ENCODE measurements at regions not wholly inside any gene's neighbourhood (a gene's known extent, or its start where the extent isn't known, plus 50 kb on each side); places are given as distances from the start of the nearest gene placed in this dataset.
A peak's percentile ranks its signal among the peaks of the same experiment; 100 is the strongest.

DNA sequence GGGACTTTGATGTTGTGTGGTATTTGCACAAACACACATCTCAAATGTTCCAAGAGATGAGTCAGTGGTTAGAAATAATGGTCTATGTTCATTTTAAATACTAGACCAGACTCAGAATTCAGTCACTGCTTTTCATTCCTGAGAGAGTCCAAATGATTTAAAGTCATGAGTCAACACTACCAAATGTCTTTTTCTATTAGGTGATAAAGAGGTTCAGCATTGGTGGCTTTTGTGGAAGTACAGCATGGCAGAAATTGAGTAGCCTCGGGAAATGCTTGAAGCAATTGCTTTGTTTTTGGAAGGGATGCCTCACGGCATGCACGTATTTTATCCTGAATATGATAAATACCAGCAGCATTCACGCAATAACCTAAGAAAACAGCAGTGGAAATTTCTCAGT lies 115.7 kb downstream of the DIO2 start:
- POLR2A ChIA-PET = no interaction called here
- Histone ChIP-seq H3K4me3 (ENCODE audit: low read depth, low read length) (no peak overlapping the region), H3K9me3 (ENCODE audit: control insufficient read depth, insufficient read depth, low read length) (no peaks in the 10 kb centered on the region; the same call in 1 of the 2 replicates), H3K27me3 (ENCODE audit: control insufficient read depth, insufficient read depth, low read length) (no peaks in the 10 kb centered on the region), H3K27ac (ENCODE audit: low read depth, low read length) (no peak overlapping the region)
- peak; percentile 18 for DNase-seq (ENCODE audit: low read depth, low spot score)
- TF ChIP-seq, protein P1, sequence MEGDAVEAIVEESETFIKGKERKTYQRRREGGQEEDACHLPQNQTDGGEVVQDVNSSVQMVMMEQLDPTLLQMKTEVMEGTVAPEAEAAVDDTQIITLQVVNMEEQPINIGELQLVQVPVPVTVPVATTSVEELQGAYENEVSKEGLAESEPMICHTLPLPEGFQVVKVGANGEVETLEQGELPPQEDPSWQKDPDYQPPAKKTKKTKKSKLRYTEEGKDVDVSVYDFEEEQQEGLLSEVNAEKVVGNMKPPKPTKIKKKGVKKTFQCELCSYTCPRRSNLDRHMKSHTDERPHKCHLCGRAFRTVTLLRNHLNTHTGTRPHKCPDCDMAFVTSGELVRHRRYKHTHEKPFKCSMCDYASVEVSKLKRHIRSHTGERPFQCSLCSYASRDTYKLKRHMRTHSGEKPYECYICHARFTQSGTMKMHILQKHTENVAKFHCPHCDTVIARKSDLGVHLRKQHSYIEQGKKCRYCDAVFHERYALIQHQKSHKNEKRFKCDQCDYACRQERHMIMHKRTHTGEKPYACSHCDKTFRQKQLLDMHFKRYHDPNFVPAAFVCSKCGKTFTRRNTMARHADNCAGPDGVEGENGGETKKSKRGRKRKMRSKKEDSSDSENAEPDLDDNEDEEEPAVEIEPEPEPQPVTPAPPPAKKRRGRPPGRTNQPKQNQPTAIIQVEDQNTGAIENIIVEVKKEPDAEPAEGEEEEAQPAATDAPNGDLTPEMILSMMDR (IDR thresholded peaks at IDR 0.05; ENCODE audit: low read depth, low read length) = no peak
- CTCF ChIA-PET = no interaction called here

DNA sequence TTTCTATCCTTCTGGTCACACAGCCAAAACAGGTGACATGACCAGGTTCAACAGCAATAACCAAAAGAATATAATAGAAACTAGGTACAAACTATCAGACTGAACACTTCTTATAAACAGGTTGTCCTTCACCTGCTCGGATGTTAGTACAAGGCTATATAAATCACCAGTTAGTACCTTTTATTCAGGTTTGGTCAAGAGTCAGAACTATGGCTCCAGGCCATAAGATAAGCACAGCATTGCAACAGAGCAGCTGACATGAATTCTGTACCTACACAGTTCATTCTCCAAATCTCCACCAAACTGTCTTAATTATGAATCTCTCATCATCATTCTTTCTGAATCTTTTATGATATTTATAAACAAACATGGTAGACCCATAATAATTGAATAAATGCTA lies 123.9 kb downstream of the DIO2 start:
- TF ChIP-seq, protein P1 (IDR thresholded peaks at IDR 0.05; ENCODE audit: low read depth, low read length) = no peak
- ChIA-PET POLR2A (no interaction called here), CTCF (no interaction called here)
- H3K4me3 ChIP-seq (ENCODE audit: low read depth, low read length) = no peak overlapping the region
- no peaks in the 10 kb centered on the region for H3K27me3 ChIP-seq (ENCODE audit: control insufficient read depth, insufficient read depth, low read length)
- DNase-seq (ENCODE audit: low read depth, low spot score) = no peak
- peaks cover 4% of the 10 kb centered on the region; the same call in 1 of the 2 replicates for H3K9me3 ChIP-seq (ENCODE audit: control insufficient read depth, insufficient read depth, low read length)
- no peak overlapping the region for H3K27ac ChIP-seq (ENCODE audit: low read depth, low read length)

DNA sequence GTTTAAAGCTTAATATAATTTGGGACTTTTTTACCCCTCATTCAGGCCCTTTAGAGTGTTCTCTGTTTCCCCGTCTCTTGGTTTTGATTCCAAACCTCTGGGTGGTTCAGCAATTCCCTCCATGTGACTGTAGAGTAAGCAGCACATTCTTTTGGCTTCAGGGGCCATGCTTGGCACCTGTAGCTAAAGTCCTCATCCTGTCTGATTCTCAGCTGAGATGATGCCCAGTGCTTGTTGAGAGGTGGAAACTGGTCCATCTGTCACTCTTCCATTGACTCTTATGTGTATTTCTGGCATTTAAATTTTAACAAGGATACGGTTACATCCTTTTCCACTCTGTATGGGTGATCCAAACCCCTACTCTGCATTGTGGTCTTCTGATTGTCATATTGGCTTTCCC lies 127.1 kb downstream of the DIO2 start:
- DNase-seq (ENCODE audit: low read depth, low spot score) = no peak
- H3K27me3 ChIP-seq (ENCODE audit: control insufficient read depth, insufficient read depth, low read length) = no peaks in the 10 kb centered on the region
- H3K4me3 ChIP-seq (ENCODE audit: low read depth, low read length) = no peak overlapping the region
- ChIA-PET CTCF (no interaction called here), POLR2A (no interaction called here)
- TF ChIP-seq, protein P1 (IDR thresholded peaks at IDR 0.05; ENCODE audit: low read depth, low read length) = no peak
- peaks cover 4% of the 10 kb centered on the region; the same call in 1 of the 2 replicates for H3K9me3 ChIP-seq (ENCODE audit: control insufficient read depth, insufficient read depth, low read length)
- no peak overlapping the region for H3K27ac ChIP-seq (ENCODE audit: low read depth, low read length)

DNA sequence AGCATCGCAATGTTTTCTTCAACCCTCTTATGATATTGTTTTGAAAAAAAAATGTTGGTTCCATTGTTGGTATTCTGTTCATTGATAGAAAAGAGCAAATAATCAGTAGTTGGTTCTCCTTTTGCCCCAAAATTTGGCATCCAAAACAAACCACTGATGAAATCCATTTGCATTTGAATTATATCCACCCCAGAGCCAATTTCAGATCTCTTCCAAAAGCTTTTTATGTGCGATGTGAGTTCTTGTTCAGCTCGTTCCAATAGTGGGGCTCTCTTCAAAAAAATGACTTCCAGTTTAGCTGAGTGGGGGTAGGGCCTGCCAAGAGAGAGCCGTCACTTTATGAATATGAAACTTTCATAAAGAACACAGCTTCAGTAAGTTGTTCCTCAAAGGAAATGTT lies 130.7 kb downstream of the DIO2 start:
- Histone ChIP-seq H3K4me3 (ENCODE audit: low read depth, low read length) (no peak overlapping the region), H3K27me3 (ENCODE audit: control insufficient read depth, insufficient read depth, low read length) (no peaks in the 10 kb centered on the region), H3K9me3 (ENCODE audit: control insufficient read depth, insufficient read depth, low read length) (no peaks in the 10 kb centered on the region), H3K27ac (ENCODE audit: low read depth, low read length) (no peak overlapping the region)
- TF ChIP-seq, protein P1 (IDR thresholded peaks at IDR 0.05; ENCODE audit: low read depth, low read length) = no peak
- CTCF ChIA-PET = interaction anchor here (0.6 to 1.1 kb wide), 2 partner anchors 24 to 71 kb away, joined by 3 to 4 read pairs; no protein-coding TSS in a partner anchor
- DNase-seq (ENCODE audit: low read depth, low spot score) = no peak
- POLR2A ChIA-PET = interaction anchor here (0.5 kb wide), 1 partner anchor 860 kb away, joined by 3 read pairs; no protein-coding TSS in a partner anchor

DNA sequence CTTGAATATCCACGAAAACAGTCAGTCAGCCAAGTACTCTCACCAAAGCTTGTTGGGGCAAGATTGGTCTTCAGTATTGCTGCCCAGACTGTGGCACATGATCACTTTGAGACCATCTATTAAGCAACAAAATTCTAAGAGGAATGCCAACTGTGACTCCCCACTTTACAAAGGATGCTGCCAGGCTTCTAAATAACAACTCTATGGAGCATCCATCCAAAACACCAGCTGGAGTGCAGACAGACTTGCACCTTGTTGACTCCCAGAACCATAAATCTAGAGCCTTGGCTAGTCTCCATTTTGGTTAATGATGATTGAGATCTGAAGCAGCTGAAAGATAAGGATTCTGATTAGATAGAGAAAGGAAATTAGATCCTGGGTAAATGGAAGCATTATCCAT lies 132.8 kb downstream of the DIO2 start:
- Histone ChIP-seq H3K9me3 (ENCODE audit: control insufficient read depth, insufficient read depth, low read length) (no peaks in the 10 kb centered on the region), H3K27me3 (ENCODE audit: control insufficient read depth, insufficient read depth, low read length) (no peaks in the 10 kb centered on the region), H3K4me3 (ENCODE audit: low read depth, low read length) (no peak overlapping the region), H3K27ac (ENCODE audit: low read depth, low read length) (no peak overlapping the region)
- POLR2A ChIA-PET = no interaction called here
- DNase-seq (ENCODE audit: low read depth, low spot score) = no peak
- TF ChIP-seq, protein P1 (IDR thresholded peaks at IDR 0.05; ENCODE audit: low read depth, low read length) = no peak
- CTCF ChIA-PET = interaction anchor here (1.0 to 1.3 kb wide), 2 partner anchors 23 to 1118 kb away, joined by 3 read pairs; no protein-coding TSS in a partner anchor

All from AG04450 (cell line).